Astrocyte (in vitro differentiated cells and primary cell): ENCODE measurements at regions not wholly inside any gene's neighbourhood (a gene's known extent, or its start where the extent isn't known, plus 50 kb on each side); places are given as distances from the start of the nearest gene placed in this dataset.

Experiments used
- DNase-seq: peaks from one replicate; pipeline ENCODE4 v3.0.0-alpha.2; 2010; ENCODE audit warnings: low read depth
- FAIRE-seq: peaks from 2 replicates; lab custom pipeline; 2011; peaks lifted over from hg19 to GRCh38; lab: Jason Lieb, UNC
- H2AFZ ChIP-seq: 2 replicates; pipeline ENCODE4 v1.6.0; 2012; ENCODE audit warnings: low read depth, low read length, inconsistent platforms
- H3K27ac ChIP-seq: 2 replicates; pipeline ENCODE4 v1.5.1; 2011; ENCODE audit warnings: low read depth, low read length, inconsistent platforms
- H3K27me3 ChIP-seq: 2 replicates; pipeline ENCODE4 v1.6.0; 2011; ENCODE audit warnings: low read length, inconsistent platforms; ENCODE audit not compliant: insufficient read depth
- H3K36me3 ChIP-seq: 2 replicates; pipeline ENCODE4 v1.5.1; 2011; ENCODE audit warnings: low read length, inconsistent platforms; ENCODE audit not compliant: insufficient read depth
- H3K4me1 ChIP-seq: 2 replicates; pipeline ENCODE4 v1.5.1; 2011; ENCODE audit warnings: low read length, inconsistent platforms; ENCODE audit not compliant: insufficient read depth
- H3K4me2 ChIP-seq: 2 replicates; pipeline ENCODE4 v1.6.0; 2012; ENCODE audit warnings: low read length, inconsistent platforms
- H3K4me3 ChIP-seq: 2 replicates; pipeline ENCODE4 v1.5.1; 2011; ENCODE audit warnings: low read depth, mild to moderate bottlenecking, low read length, inconsistent platforms; ENCODE audit not compliant: insufficient read depth
- H3K79me2 ChIP-seq: 2 replicates; pipeline ENCODE4 v1.6.0; 2012; ENCODE audit warnings: mild to moderate bottlenecking, low read length, inconsistent platforms; ENCODE audit not compliant: insufficient read depth
- H3K9ac ChIP-seq: 2 replicates; pipeline ENCODE4 v1.6.0; 2012; ENCODE audit warnings: mild to moderate bottlenecking, low read length, inconsistent platforms
- H3K9me3 ChIP-seq: 2 replicates; pipeline ENCODE4 v1.5.1; 2012; ENCODE audit warnings: low read depth, mild to moderate bottlenecking, low read length, inconsistent platforms; ENCODE audit not compliant: insufficient read depth
- H4K20me1 ChIP-seq: 2 replicates; pipeline ENCODE4 v1.6.0; 2012; ENCODE audit warnings: low read length, inconsistent platforms; ENCODE audit not compliant: insufficient read depth
- H3K27ac Mint-ChIP-seq: one replicate; pipeline ENCODE4 v1.8.0; 2021; ENCODE audit warnings: mild to moderate bottlenecking, mixed read lengths; ENCODE audit not compliant: unreplicated experiment
- H3K27me3 Mint-ChIP-seq: one replicate; pipeline ENCODE4 v1.8.0; 2021; ENCODE audit warnings: low read depth, mixed read lengths; ENCODE audit not compliant: unreplicated experiment
- H3K36me3 Mint-ChIP-seq: one replicate; pipeline ENCODE4 v1.8.0; 2021; ENCODE audit warnings: low read depth, mixed read lengths; ENCODE audit not compliant: unreplicated experiment
- H3K4me1 Mint-ChIP-seq: one replicate; pipeline ENCODE4 v1.8.0; 2021; ENCODE audit warnings: low read depth, mixed read lengths; ENCODE audit not compliant: unreplicated experiment
- H3K4me3 Mint-ChIP-seq: one replicate; pipeline ENCODE4 v1.8.0; 2021; ENCODE audit warnings: mild to moderate bottlenecking, moderate library complexity, mixed read lengths; ENCODE audit not compliant: unreplicated experiment
- H3K9me3 Mint-ChIP-seq: one replicate; pipeline ENCODE4 v1.8.0; 2021; ENCODE audit warnings: mild to moderate bottlenecking, mixed read lengths; ENCODE audit not compliant: unreplicated experiment
- EZH2 ChIP-seq: IDR thresholded peaks from 2 replicates; pipeline ENCODE4 v1.6.1; 2012; ENCODE audit warnings: mild to moderate bottlenecking, low read length, inconsistent platforms; ENCODE audit not compliant: insufficient read depth
- TF ChIP-seq, protein P1 (sequence below): IDR thresholded peaks from 2 replicates; pipeline ENCODE4 v1.5.1; 2011; ENCODE audit warnings: low read depth, mild to moderate bottlenecking, inconsistent platforms, low read length, moderate library complexity; ENCODE audit not compliant: insufficient read depth

DNA sequence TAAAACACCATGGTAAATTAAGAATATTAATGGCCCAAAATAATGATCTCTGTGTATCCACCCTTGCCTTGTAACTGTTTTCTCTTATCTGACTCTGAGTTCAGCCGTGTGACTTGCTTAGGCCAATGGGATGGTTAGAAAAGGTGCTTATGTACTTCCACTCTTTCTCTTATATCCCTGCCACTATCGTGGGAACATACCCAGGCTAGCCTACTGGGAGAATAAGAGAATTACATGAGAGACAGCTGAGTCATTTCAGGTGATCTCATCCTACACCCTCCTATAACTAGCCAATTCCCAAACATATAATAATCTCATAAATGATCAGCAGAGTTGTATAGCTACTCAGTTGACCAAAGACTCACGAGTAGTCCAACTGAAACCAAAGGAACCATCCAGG lies 98.3 kb upstream of the ABI3BP start:
- no peak overlapping the region for H3K4me3 ChIP-seq
- Mint-ChIP-seq H3K4me1 (no peaks in the 10 kb centered on the region), H3K9me3 (no peaks in the 10 kb centered on the region), H3K4me3 (no peak overlapping the region), H3K27ac (no peak overlapping the region), H3K36me3 (no peaks in the 10 kb centered on the region), H3K27me3 (no peaks in the 10 kb centered on the region)
- H3K4me2 ChIP-seq: no peak overlapping the region
- H3K4me1 ChIP-seq: no peaks in the 10 kb centered on the region
- H3K27ac ChIP-seq: no peak overlapping the region
- H3K36me3 ChIP-seq: no peaks in the 10 kb centered on the region
- no peaks in the 10 kb centered on the region for H3K27me3 ChIP-seq
- H4K20me1 ChIP-seq: no peaks in the 10 kb centered on the region
- no peak overlapping the region for H3K9ac ChIP-seq
- H3K9me3 ChIP-seq: no peaks in the 10 kb centered on the region
- no peak for DNase-seq
- TF ChIP-seq, protein P1, sequence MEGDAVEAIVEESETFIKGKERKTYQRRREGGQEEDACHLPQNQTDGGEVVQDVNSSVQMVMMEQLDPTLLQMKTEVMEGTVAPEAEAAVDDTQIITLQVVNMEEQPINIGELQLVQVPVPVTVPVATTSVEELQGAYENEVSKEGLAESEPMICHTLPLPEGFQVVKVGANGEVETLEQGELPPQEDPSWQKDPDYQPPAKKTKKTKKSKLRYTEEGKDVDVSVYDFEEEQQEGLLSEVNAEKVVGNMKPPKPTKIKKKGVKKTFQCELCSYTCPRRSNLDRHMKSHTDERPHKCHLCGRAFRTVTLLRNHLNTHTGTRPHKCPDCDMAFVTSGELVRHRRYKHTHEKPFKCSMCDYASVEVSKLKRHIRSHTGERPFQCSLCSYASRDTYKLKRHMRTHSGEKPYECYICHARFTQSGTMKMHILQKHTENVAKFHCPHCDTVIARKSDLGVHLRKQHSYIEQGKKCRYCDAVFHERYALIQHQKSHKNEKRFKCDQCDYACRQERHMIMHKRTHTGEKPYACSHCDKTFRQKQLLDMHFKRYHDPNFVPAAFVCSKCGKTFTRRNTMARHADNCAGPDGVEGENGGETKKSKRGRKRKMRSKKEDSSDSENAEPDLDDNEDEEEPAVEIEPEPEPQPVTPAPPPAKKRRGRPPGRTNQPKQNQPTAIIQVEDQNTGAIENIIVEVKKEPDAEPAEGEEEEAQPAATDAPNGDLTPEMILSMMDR: no peak
- TF ChIP-seq EZH2: no peak
- H2AFZ ChIP-seq: no peak overlapping the region
- no peaks in the 10 kb centered on the region for H3K79me2 ChIP-seq
- FAIRE-seq: no peak

DNA sequence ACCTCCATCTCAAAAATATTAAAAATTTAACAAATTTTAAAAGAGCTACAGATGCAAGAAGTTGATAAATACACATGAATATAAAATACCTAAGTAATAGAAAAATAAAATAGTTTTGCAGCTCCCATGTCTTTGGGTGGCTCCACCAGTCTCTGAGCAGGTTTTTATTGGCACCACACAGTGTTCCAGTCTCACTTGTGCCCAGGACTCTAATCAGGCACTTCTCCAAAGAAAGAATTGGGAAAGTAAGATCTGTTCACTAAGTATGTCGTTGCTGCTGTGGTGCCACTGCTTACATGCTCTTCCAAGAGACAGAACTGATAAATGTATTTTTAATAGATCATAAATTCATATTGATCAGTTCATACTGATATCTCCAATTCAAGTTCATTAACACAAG lies 92.5 kb upstream of the ABI3BP start:
- Histone ChIP-seq H3K4me2 (no peak overlapping the region), H3K27me3 (no peaks in the 10 kb centered on the region), H3K9me3 (no peaks in the 10 kb centered on the region), H3K9ac (no peak overlapping the region), H3K4me3 (no peak overlapping the region), H3K4me1 (no peaks in the 10 kb centered on the region), H3K79me2 (no peaks in the 10 kb centered on the region), H3K36me3 (no peaks in the 10 kb centered on the region), H4K20me1 (no peaks in the 10 kb centered on the region), H2AFZ (no peak overlapping the region), H3K27ac (no peak overlapping the region)
- DNase-seq (no peak), FAIRE-seq (no peak)
- H3K4me1 Mint-ChIP-seq: no peaks in the 10 kb centered on the region
- H3K9me3 Mint-ChIP-seq: no peaks in the 10 kb centered on the region
- H3K27me3 Mint-ChIP-seq: no peaks in the 10 kb centered on the region
- H3K4me3 Mint-ChIP-seq: no peak overlapping the region
- TF ChIP-seq EZH2: no peak
- TF ChIP-seq, protein P1: no peak
- no peaks in the 10 kb centered on the region for H3K36me3 Mint-ChIP-seq
- no peak overlapping the region for H3K27ac Mint-ChIP-seq

DNA sequence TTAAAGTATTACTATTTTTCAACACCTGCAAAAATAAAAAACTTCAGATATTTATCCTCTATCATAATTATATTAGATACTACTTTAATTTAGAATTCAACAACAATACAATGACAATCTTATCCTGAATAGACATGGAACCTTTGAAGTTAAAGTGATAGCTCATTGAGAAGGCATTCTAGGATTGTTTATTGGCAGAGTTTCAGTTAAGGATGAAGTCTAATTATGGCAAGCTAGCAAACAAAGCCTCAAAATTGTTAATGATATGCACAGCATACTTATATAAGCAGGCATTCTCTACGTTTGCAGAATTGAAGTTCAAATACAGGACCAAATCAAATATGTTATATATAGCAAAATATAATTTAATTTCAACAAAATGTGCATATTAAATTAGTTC lies 91.2 kb upstream of the ABI3BP start:
- Mint-ChIP-seq H3K9me3 (no peaks in the 10 kb centered on the region), H3K27ac (no peak overlapping the region), H3K4me3 (no peak overlapping the region), H3K4me1 (no peaks in the 10 kb centered on the region), H3K27me3 (no peaks in the 10 kb centered on the region), H3K36me3 (no peaks in the 10 kb centered on the region)
- no peaks in the 10 kb centered on the region for H3K27me3 ChIP-seq
- no peak overlapping the region for H2AFZ ChIP-seq
- no peak overlapping the region for H3K4me3 ChIP-seq
- H3K36me3 ChIP-seq: no peaks in the 10 kb centered on the region
- DNase-seq (peak; percentile 34), FAIRE-seq (no peak)
- no peak overlapping the region for H3K9ac ChIP-seq
- H3K4me1 ChIP-seq: no peaks in the 10 kb centered on the region
- TF ChIP-seq EZH2: no peak
- TF ChIP-seq, protein P1: no peak
- no peaks in the 10 kb centered on the region for H3K79me2 ChIP-seq
- H4K20me1 ChIP-seq: no peaks in the 10 kb centered on the region
- no peak overlapping the region for H3K4me2 ChIP-seq
- H3K9me3 ChIP-seq: no peaks in the 10 kb centered on the region
- no peak overlapping the region for H3K27ac ChIP-seq
